GM18868 (cell line): ENCODE measurements at regions not wholly inside any gene's neighbourhood (a gene's known extent, or its start where the extent isn't known, plus 50 kb on each side); places are given as distances from the start of the nearest gene placed in this dataset.

ENCODE experiments used
- ATAC-seq: cut with Tn5 transposase; IDR thresholded peaks from one replicate; pipeline ENCODE4 v1.9.1; 2021; ENCODE audit warnings: mild to moderate bottlenecking, moderate library complexity; ENCODE audit not compliant: unreplicated experiment

DNA sequence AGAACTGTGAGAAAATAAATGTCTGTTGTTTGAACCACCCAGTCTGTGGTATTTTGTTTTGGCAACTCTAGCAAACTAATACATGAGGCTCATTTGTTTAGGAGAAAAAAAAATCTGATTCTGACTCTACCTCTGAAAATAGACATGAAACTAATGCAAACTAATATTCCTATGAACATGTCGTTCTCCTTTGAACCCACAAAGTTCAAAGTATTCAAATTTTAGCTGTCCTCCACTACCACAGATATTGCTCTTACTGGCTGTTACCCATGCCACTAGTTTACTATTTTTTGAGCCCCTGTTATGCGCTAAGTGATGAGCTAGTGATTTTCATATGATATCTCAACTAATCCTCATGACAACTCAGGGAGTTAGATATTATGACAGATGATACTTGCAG, 58.8 kb upstream of the ZNF804B start:
- no peak for ATAC-seq

DNA sequence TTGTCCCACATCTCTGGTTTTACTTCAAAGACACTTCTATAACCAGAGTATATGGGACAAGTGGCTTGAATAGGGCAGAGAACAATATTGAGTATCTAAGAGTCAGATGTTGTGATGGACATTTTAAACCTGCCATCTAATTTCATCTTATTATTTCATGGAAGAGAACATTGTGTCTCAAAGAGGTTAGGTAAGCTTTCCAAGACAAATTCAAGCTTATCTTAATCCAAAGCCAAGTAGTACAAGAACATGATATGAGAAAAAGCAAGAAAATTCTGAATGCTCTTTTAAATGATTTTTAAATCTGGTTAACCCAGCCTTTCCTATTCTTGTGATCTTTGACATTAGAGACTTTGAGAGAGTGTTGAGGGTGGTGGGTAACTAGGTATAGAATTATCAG, 65.3 kb upstream of the ZNF804B start:
- ATAC-seq = no peak

GRCh38 chr7:88693131-88693530, 66.4 kb upstream of the ZNF804B start:
- ATAC-seq = no peak

- no peak for ATAC-seq
Observed at GRCh38 chr7:88692493-88692892, 67.0 kb upstream of the ZNF804B start.

DNA sequence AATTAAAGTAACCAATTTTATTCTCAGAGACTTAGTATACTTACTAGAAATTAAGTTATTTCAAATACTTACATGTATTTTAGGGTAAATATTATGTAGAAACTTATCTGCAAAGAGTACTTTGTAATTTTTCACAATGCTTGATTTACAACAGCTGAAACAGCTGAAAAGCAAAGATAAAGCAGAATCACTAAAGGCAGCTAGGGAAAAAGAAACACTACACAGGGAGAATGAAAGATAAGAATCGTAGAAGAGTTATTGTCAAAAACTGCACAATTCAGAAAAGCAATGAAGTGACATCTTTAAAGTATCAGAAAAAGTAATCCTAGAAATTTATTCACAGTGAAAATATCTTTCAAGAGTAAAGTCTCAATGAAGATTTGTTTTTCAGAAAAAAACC, 69.7 kb upstream of the ZNF804B start:
- ATAC-seq = no peak

GRCh38 chr7:88688222-88688621, 71.3 kb upstream of the ZNF804B start:
- ATAC-seq = no peak

GRCh38 chr7:88686468-88687229, 72.9 kb upstream of the ZNF804B start:
- ATAC-seq = no peak

DNA sequence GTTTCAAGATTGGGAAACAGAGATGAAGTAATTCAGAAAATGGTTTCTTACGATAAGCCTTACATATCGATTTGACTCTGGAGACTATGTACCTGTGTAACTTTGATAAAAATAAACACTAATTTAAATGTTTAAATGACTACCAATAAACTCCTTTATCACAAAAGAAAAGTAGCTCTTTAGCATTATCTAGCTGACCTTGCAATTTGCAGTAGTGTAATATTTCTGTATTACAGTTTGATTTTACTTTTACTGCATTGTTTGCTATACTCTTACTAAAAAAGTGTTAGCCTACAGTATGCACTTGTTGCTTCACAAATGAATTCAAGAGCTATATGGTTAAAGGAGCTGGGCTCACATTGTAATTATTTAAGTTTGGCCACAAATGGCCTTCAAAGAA, 77.8 kb upstream of the ZNF804B start:
- no peak for ATAC-seq

DNA sequence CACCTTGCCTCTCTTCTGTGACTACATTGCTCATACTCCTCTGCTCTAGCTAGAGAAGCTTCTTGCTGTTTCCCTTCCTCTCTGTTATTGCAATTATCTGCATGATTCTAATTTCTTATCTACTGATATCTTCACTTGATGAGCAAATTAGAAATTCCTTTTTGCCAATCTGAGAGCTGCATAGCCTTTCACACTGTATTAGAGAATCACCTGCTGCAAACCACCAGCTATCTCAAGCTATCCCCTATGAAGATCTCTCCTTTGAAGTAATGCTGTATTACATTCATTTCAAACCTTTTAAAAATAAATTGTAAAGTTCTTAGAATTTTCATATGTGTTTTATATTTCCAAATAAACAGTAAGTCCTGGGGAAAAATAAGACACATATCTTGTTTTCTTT, 89.0 kb upstream of the ZNF804B start:
- peak; percentile 45 for ATAC-seq

GRCh38 chr7:88669913-88670312, 89.6 kb upstream of the ZNF804B start:
- peak; percentile 71 for ATAC-seq

DNA sequence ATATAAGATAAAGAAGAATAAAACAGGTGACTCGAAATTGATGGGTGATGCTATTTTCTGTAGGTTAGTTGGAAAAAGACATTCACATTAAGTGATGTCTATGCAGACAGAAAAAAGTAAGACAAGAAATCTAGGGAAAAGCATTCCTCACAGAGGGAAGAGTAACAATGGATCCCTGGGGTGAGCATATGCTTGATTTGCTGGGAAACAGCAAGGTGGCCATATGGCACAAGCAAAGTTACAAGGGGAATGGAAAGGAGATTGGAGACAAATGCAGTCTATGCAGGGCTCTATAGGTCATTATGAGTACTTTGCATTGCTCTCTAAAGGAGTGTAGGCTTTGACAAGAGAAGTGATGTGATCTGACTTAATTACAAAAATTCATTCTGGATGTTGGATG, 90.9 kb upstream of the ZNF804B start:
- no peak for ATAC-seq

DNA sequence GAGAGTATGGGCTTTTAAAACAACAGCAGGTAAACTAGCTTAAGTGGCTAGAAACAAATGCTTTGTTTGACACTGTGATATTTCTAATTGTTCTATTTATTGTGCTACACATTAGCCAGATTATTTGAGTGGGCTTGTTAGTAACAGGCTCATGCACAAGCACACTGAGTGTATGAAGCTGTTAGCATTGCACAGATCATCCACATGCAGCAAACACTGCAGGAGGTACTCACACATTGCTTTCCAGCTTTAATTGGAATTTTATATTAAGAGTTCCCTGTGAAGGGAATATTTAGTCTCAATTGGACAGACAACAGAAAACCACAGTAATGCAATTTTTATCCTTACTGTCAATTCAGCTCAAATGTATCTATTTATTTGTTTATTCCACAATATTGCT, 92.9 kb upstream of the ZNF804B start:
- no peak for ATAC-seq

DNA sequence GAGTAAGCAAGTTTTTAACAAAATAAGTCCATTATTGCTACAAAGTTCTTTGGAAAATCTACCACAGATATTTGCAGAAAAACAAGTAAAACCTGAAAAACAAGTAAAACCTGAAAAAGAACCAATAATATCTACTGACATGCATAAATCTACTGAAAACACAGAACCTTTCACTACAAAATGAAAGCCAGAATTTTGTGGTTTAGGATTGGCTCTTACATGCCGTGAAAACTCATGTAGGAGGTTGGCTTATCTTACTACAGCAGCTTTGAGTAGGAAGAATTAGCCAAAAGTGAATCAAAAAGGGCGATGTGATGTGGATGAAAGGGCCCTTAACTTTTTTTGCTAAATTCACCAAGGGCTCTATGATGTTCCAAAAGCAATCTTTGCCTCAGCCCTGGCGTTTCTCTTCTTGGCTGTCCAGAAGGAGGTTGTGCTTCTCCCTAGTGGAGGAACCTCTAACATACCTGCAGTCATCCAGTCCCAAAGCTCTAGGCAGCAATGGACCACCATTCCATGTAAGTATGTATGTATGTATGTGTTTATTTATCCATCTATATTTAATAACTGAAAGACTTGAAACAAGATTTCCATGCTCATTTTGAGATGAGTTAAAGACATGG, 93.5 kb upstream of the ZNF804B start:
- ATAC-seq = no peak

DNA sequence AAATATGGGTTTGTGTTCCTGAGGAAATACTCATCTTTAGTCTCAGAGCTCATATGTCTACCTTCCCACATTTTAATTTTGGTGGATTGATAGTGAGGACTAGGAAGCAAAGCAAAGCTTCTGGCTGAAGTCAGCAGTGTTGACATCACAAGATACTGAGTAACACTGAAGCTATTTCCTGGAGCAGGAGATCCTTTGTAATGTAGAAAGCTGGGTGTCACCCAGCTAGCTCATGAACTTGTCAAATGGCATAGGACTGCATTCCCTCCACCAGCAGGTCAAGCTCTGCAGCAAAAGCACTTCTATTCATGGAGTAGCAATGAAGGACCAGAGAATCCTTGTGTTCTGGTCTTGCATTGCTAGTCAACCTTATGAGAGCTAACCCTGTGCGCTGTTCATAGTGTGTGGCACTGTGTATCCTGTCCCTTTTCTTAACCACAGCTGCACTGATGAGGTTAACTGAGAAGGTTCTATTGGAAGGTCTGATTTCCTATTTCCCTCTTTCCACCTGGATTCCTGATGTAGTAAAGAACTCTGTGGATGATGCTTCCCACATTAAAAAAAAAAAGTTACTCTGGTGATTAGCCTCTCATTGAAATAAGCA, 94.8 kb upstream of the ZNF804B start:
- peak; percentile 49 for ATAC-seq

DNA sequence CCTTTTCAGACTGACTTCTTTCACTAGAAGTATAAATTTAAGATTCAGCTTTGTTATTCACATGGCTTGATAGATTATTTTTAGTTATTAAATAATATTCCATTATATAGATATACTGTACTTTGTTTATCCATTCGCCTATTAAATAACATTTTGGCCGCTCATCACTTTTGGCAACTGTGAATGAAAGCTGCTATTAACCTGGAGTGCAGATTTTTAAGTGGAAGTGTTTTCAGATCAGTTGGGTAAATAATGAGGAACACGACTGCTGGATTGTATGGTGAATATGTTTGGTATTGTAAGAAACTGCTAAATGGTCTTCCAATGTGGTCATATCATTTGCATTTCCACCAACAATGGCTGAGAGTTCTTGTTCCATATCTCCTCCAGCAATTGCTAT, 97.6 kb upstream of the ZNF804B start:
- ATAC-seq = no peak

DNA sequence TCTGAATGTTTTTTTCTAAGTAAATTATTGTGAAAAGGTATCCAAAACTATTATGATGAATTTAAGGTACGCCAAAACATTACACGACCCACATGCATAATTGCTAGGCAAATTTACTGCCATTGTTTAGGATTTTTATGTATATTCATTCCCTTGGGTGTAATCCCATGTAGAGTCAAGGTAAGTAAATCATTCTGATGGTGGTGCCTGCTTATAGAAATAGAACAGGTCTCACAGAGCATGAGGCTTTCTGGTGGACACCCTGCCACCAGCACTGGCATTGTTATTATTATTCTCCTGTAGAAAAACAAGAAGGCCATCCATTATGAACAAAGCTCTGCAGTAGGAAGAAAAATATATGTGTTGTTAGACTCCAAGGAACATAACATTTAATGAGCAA, 111.7 kb upstream of the ZNF804B start:
- ATAC-seq = no peak

DNA sequence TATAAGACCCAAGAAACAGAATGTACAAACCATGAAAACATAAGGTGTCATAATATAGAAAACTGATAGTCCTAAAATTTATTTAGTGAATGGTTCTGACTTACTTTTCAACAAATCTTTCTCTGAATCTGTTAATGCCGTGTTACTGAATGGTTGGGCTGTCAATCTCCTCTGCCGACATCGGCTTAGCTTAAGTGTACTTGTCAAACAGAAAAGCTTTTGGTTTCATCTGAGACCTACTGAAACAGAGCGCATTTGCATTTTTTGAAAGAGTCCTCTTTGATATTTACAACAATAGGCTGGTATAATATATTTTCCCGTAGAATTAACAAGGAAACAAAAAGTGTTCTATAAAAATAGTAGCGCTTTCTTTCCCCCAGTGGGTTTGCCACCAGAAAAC, 120.9 kb upstream of the ZNF804B start:
- ATAC-seq = no peak

GRCh38 chr7:88637795-88638194, 121.7 kb upstream of the ZNF804B start:
- ATAC-seq = no peak

DNA sequence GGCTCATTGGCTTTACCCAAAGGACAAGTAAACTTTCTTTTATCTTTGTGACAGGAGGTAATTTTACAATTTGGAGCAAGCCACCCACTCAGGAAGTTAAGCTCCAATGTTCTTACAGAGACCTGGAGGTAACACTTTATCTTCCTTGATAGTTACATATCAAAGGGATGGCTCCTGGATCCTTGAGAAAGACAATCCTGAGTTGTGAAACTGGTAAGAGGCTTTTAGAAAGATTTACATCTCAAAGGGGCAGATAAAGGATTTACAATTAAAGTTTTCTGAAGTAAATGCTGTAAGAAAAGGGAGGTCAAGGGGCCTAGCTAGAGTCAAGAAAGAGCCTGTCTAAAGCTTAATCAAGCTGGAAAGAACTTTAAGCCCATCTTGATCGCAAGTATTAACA, 124.4 kb upstream of the ZNF804B start:
- ATAC-seq = no peak

GRCh38 chr7:88629559-88629958, 129.9 kb upstream of the ZNF804B start:
- no peak for ATAC-seq

DNA sequence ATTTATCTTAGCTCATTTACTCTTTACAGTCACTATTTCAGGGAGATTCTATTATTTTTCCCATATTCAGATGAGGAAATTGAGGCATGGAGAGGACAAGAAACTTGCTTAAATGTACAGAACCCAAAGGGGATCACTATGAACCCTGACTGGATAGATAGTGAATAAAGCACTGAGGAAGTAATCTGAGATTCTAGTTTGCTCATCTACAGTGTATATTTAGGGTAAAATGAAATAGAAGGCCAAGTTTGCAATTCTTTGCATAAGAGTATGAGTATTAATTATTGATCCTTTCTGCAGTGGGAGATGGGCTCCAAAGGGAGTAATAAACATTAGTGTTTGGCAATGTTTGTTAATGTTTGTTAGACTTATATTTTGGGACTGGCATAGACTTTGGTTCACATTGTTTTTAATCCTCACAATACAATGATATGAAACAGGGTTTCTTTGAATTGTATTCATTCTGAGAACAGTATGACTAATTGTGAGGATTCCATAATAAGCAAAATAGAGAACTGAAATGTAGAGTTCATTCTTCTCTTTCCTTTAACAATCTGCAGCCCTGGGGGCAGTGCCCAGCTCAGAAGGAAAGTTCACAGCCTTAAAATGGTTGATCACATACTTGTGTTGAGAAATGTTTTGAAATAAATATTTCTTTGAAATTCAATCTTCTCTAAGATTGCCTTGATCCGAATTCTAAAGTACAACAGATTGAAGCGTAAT, 131.0 kb upstream of the ZNF804B start:
- peak; percentile 100 for ATAC-seq

- no peak for ATAC-seq
Observed at GRCh38 chr7:88617185-88617584, 142.3 kb upstream of the ZNF804B start.
